HG03097 (cell line): ENCODE measurements at regions not wholly inside any gene's neighbourhood (a gene's known extent, or its start where the extent isn't known, plus 50 kb on each side); places are given as distances from the start of the nearest gene placed in this dataset.
"Not testable (repeated sequence)": the region's sequence is repeated elsewhere in the genome, so short reads cannot be mapped to it uniquely, and the experiment has no call there.

ENCODE experiments used
- ATAC-seq: cut with Tn5 transposase; IDR thresholded peaks from one replicate; pipeline ENCODE4 v1.9.1; 2021; ENCODE audit not compliant: unreplicated experiment, low FRiP score

DNA sequence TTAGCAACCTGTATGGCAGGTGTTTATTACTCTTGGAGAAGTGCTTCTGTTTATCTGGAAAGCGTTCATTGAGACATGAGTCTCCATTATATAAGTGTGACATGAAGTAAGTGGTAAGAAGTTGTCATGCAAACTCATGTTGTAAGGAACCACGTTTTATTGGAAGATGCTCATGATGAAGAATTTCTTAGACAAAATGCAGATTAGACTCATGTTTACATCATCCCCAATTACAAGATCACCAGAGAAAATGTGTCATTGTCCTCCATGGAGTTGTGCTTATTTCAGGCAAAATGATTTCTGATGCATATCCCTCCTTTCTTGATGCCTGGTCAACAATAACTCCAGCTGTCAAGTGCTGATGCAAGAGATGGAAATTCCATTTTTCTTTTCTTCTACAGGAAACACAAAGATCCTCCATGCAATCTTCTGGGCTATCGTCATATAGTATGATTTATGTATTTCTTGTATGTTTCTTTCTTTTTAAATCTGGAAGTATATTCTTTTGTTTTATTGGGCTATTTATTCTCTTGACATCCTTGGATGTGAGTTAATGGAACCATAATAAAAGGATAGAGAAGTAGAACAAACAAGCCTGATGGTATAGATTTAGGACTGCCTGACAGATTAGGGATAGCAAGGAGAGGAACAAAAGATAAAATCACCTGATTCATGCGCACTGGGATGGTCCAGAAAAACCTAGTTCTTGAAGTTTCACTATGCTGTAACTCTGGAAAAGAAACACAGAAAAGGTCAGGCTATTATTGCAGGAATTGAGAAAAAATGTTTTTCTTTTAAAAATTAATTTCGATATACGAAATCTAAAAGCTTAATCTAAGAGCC, 50.7 kb upstream of the DIAPH3 start:
- no peak for ATAC-seq

DNA sequence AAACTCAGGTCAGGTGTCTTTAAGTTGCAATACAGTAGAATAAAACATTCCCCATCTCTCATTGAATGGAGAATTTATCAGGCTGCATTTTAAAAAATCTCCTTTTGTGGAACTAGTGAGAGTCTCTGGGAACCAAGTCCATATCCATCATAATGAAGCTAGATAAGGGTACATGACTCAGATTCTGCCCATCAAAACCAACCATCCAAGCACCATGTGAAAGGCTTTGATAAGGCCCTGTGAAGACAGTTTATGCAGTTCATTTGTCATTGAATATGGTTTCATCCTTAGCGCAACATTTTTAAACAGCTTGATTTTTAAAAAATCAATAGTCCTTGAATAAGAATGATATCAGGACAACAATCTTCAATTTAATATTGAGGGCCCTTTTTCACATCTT, 56.3 kb upstream of the DIAPH3 start:
- ATAC-seq, result no peak

GRCh38 chr13:60221581-60221980, 57.9 kb upstream of the DIAPH3 start:
- no peak for ATAC-seq

- no peak for ATAC-seq
Observed at GRCh38 chr13:60226507-60226906, 62.8 kb upstream of the DIAPH3 start.

DNA sequence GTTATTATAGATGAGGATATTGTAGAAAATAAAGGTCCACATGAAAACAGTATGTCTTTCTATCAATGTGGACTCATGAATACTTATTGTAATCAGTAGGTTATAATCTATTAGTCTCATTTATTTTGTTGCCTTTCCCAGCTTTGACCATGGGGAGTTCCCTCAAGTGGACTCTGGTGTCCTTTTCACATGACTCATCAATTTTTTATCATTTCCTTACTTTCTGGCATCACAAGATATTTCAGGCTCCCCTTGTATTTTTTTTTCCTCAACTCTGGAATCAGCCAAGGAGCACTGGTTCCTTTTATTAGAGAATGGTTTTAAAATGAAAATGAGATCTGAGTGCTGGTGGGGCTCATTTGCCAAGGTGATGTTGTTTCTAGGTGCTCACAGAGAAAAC, 63.4 kb upstream of the DIAPH3 start:
- ATAC-seq, result no peak

- ATAC-seq, result no peak
Observed at GRCh38 chr13:60229708-60230272, 66.1 kb upstream of the DIAPH3 start.

DNA sequence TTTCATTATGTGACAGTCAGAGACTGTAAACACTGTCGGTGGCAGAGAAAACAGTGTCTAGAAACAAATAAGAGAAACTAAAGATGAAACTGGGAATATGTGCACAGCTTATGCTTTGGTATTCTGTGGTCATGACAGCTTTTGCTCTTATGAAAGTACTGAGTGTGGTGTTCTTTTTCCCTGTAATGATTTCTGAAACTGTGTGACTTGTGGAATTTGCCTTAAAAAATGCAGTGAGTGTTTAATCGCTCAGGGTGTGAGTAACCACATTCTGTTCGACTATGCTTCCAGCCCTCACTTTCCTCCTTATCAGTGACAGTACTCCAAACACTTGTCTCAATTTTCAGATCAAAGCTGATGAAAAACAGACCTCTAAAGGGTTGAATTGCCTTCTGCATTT, 66.9 kb upstream of the DIAPH3 start:
- peak; percentile 59 for ATAC-seq

DNA sequence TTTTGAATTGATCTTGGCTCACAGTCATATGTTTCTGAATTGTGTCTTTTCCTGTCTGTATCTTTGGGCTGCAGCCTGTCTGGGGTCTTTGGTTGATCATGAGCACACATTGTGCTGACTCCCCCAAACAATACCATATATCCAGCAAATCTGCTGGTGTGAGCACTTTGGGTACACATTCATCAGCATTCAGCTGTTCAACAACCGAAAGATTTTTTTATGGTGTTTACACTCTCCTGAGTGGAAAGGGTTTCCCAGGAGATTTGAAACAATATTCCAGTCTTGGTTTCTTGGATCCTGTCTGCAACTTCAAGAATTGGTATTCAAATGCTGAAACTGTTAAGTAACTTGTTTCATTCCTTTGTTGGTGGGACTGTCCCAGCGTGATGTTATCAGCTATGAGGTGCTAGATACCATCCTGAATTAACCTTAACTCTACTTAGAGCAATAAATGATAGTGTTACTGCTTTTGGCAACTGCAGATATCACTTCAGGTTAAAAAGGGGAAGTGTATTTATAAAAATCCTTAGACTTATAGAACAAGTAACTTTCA, 78.4 kb upstream of the DIAPH3 start:
- ATAC-seq, result no peak

DNA sequence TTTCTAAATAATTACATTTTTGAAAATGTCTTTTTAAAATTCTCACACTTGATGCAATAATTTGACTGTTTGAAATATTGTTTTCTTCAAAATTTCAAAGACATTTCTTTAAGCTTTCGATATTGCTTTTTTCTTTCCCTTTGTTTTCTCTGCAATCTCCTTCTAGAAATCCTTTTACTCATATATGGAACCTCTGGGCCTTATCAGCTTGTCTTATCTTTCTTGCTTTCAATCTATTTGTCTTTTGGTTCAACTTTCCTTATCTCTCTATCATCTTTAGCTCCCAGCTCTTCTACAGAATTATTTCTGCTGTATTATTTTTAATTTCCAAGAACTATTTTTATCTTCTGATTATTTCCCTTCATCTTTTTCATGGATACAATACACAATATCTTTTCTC, 80.7 kb upstream of the DIAPH3 start:
- no peak for ATAC-seq

GRCh38 chr13:60251419-60251818, 87.7 kb upstream of the DIAPH3 start:
- ATAC-seq, result not testable (repeated sequence)

DNA sequence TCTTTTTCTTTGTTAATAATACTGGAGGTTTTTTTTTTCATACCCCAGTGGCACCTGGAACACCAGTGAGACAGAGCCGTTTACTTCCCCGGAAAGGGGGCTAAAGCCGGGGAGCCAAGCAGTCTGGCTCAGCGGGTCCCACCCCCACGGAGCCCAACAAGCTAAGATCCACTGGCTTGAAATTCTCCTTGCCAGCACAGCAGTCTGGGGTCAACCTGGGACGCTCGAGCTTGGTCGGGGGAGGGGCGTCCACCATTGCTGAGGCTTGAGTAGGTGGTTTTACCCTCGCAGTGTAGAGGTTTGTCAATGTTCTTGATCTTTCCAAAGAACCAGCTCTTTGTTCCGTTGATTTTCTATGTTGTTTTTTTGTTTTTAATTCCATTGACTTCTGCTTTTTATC, 94.6 kb upstream of the DIAPH3 start:
- ATAC-seq, result no peak

DNA sequence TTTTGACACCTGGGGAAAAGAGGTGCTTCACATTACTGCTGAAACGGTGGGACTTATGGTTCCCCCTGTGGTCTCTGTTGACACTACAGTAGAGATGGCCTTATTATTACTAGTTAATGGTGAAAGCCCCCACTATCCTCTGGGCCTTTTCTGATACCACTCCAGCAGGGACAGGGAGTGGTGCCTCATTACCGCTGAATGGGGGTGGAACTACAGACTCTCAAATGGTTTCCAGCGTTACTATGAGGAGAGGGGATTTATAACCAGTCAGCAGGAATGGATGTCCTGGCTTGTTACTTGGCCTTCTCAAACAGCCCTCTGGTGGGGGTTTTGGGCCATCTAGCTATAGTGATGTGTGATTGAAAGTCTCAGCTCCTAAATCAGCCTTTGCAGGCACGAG, 96.7 kb upstream of the DIAPH3 start:
- no peak for ATAC-seq

GRCh38 chr13:60261432-60262351, 98.0 kb upstream of the DIAPH3 start:
- ATAC-seq, result no peak

DNA sequence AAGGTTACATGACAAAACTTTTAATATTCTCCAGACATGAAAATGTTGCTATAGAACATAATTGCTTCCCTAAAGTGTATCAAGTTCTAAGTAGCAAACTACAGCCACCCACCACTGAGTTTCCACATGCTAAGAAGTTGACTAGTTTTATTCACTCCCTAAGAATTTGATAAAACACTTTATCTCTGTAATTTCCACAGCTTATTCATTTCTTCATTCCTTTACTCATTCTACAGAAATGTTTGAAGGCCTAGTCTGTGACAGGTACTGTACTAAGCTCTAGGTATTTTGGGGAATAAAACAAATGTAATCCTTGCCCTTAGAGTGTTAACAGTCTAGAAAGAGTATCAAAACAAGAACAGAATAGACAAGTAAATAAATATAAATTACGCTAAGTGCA, 101.8 kb upstream of the DIAPH3 start:
- no peak for ATAC-seq

GRCh38 chr13:60267498-60268202, 103.9 kb upstream of the DIAPH3 start:
- no peak for ATAC-seq

DNA sequence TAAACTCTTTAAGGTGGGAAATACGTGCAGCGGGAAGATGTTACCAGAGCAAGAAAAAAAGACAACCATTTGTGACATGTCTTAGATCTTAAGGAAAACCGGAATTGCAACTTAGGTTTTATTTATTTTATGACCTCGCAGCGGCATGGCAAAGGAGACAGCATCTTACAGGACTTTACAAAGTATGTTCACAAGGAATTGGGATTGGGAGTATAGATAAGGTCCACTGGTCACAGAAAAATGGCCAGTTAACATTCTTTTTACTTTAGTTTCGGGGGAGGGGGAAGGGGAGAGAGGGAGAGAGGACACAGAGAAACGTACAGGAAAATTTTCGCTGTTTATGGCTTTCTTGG, 104.5 kb upstream of the DIAPH3 start:
- ATAC-seq, result no peak

DNA sequence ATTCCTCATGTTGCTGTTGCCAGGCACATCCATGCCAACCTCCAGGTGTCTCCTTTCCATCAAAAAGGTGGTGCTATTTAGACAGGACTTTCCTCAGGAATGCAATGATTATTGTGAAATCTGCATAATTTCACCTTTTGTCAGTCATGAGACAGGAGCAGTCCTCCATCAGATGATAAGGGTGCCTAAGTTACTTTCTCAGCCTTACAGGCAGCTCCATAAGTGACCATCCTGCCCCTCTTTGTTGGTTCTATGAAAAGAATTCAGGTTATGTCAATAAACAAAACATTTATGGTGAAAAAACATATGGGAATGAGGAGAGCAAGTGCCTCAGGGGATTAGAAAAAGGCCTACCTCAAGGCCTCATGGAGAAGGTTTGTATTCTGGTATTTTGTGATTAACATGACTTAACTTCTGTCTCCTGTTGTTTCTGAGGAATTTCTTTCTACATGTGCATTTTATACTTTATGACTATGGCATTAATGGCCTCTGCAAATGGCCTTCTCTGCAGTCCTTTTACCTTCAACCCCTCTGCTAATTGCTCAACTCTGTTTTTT, 110.3 kb upstream of the DIAPH3 start:
- ATAC-seq, result no peak

GRCh38 chr13:60274655-60275054, 110.9 kb upstream of the DIAPH3 start:
- no peak for ATAC-seq

GRCh38 chr13:60275208-60275607, 111.5 kb upstream of the DIAPH3 start:
- ATAC-seq, result no peak

DNA sequence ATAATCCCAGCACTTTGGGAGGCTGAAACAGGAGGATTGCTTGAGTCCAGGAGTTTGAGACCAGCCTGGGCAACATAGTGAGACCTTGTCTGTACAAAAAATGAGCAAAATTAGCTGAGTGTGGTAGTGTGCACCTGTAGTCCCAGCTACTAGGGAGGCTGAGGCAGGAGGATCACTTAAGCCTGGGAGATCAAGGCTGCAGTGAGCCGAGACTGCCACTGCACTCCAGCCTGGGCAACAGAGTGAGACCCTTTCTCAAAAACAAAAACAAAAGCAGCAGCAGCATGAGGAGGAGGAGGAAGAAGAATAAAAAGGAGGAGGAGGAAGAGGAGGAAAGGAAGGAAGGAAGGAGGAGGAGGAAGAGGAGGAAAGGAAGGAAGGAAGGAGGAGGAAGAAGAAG, 116.5 kb upstream of the TDRD3 start:
- not testable (repeated sequence) for ATAC-seq
